BJ (cell line): ENCODE measurements at regions not wholly inside any gene's neighbourhood (a gene's known extent, or its start where the extent isn't known, plus 50 kb on each side); places are given as distances from the start of the nearest gene placed in this dataset.
"Not testable (repeated sequence)": the region's sequence is repeated elsewhere in the genome, so short reads cannot be mapped to it uniquely, and the experiment has no call there.

ENCODE experiments used
- CTCF ChIA-PET: fragments of 350-600 bp; formaldehyde crosslinking; extraction: SDS; loops from one replicate; lab custom pipeline; 2021; ENCODE audit warnings: antibody characterized with exemption, inconsistent platforms; lab: Yijun Ruan, JAX
- POLR2A ChIA-PET: fragments of 300-600 bp; sonication (Branson Sonifier 250); formaldehyde crosslinking; extraction: SDS; loops from one replicate; lab custom pipeline; 2021; ENCODE audit warnings: antibody characterized with exemption; lab: Charles Lee
- DNase-seq: peaks from one replicate; pipeline ENCODE4 v3.0.0-alpha.2; 2011; ENCODE audit warnings: low read depth
- H3K27me3 ChIP-seq: 2 replicates; pipeline ENCODE4 v1.6.0; 2011; ENCODE audit warnings: low read length; ENCODE audit not compliant: control insufficient read depth, insufficient read depth
- H3K36me3 ChIP-seq: 2 replicates; pipeline ENCODE4 v1.5.1; 2011; ENCODE audit warnings: low read length; ENCODE audit not compliant: control insufficient read depth, insufficient read depth
- H3K4me3 ChIP-seq: 2 replicates; pipeline ENCODE4 v1.5.1; 2011; ENCODE audit warnings: low read depth, mild to moderate bottlenecking, control low read depth, low read length
- CTCF ChIP-seq: IDR thresholded peaks from 2 replicates; pipeline ENCODE4 v1.5.1; 2011; ENCODE audit warnings: low read depth, mild to moderate bottlenecking, control low read depth, inconsistent platforms, low read length, moderate library complexity; ENCODE audit not compliant: insufficient read depth

DNA sequence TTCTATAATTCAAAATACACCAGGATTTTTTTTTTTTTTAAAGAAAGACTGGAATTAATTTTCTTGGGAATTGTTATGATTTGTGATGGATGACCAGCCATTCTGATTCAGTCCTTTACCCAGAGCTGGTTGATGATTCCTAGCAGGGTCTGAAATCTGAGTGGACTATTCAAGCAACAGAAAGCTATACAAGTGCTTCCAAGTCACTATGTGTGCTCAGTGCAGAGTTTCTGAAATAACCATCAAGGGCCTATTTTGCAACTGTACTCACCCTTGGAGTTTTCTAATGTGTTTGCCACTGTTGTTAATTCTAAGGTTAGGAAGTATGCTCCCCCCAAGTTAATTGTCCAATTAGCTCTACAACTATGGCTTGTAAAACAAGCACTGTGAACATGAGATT, 137.7 kb upstream of the RAPGEF2 start:
- no peak for DNase-seq
- ChIA-PET POLR2A (no interaction called here), CTCF (interaction anchor here (0.9 kb wide), 1 partner anchor 9 kb away, joined by 3 read pairs; no protein-coding TSS in a partner anchor)
- no peak for TF ChIP-seq CTCF
- Histone ChIP-seq H3K27me3 (no peaks in the 10 kb centered on the region), H3K36me3 (no peaks in the 10 kb centered on the region), H3K4me3 (no peak overlapping the region)

DNA sequence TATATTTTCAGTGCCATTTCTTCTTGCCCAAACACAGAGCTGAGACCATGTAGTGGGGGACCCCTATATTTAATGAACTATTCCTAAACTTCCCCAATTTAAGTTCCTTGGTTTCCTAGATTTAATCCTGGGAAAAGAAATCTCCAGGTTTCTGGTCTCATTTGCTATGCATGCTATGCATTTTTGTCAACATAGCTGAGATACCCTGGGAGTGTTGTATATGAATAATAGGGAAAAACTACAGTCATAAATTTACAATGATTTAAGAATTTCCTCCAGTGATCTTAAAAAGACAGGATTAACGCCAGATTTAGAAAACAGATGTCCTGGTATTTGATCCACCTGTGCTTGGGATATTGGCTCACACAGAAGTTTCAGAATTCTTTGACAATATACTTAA, 136.8 kb upstream of the RAPGEF2 start:
- H3K4me3 ChIP-seq: no peak overlapping the region
- TF ChIP-seq CTCF: no peak
- no peaks in the 10 kb centered on the region for H3K36me3 ChIP-seq
- no peak for DNase-seq
- H3K27me3 ChIP-seq: no peaks in the 10 kb centered on the region
- CTCF ChIA-PET: no interaction called here
- POLR2A ChIA-PET: no interaction called here

DNA sequence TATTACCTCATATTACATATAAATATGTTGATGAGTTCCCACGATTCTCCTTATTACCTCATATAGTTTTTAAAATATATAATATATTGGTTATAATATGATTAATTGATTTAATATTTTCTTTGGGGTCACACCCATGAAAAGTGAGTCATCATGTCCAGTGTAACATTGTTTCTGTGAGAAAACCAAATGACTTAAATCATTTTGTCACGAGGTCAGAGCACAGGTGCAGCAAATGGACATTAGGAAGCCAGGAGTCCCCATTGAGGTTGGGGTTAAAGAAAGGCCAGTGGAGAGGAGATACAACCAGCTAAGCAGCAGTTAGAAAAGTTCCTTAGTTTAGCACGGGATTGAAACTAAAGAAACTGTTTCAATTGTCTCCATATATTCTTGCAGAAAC, 133.9 kb upstream of the RAPGEF2 start:
- no peak for DNase-seq
- Histone ChIP-seq H3K36me3 (no peaks in the 10 kb centered on the region), H3K27me3 (no peaks in the 10 kb centered on the region), H3K4me3 (no peak overlapping the region)
- CTCF ChIA-PET: no interaction called here
- TF ChIP-seq CTCF: no peak
- POLR2A ChIA-PET: no interaction called here

DNA sequence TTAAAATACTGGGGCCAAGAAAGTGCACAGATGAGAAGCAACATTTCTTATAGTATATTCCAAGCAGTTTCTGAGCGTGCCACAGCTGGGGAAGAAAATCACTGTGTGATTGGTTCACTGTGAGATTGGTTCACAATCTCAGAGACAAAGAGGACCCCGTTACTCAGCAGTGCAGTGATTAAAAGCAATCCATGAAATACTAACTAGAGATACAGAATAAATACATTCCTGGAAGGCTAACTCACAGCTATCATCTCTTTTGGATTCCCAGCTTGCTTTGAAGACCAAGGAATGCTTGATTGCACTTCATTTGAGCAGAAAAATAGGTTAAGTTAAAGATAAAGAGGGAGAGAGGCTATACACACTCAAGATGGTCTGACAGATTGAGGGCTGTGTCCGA, 132.1 kb upstream of the RAPGEF2 start:
- POLR2A ChIA-PET: interaction anchor here (0.6 kb wide), 1 partner anchor 55 kb away, joined by 3 read pairs; no protein-coding TSS in a partner anchor
- TF ChIP-seq CTCF: no peak
- DNase-seq: no peak
- Histone ChIP-seq H3K27me3 (no peaks in the 10 kb centered on the region), H3K36me3 (no peaks in the 10 kb centered on the region), H3K4me3 (no peak overlapping the region)
- CTCF ChIA-PET: no interaction called here

- DNase-seq, H3K27me3 ChIP-seq, POLR2A ChIA-PET, H3K36me3 ChIP-seq, H3K4me3 ChIP-seq: not testable (repeated sequence)
- CTCF ChIA-PET: interaction anchor here (0.6 to 0.7 kb wide), 2 partner anchors 10 to 38 kb away, joined by 3 read pairs; no protein-coding TSS in a partner anchor
These were observed 128.4 kb upstream of the RAPGEF2 start for GRCh38 chr4:158974438-158974837.

- CTCF ChIA-PET, POLR2A ChIA-PET, H3K4me3 ChIP-seq, H3K36me3 ChIP-seq, DNase-seq, H3K27me3 ChIP-seq: not testable (repeated sequence)
These were observed 122.2 kb upstream of the RAPGEF2 start for GRCh38 chr4:158980711-158981110.
